GM18508 (cell line): ENCODE measurements at regions not wholly inside any gene's neighbourhood (a gene's known extent, or its start where the extent isn't known, plus 50 kb on each side); places are given as distances from the start of the nearest gene placed in this dataset.

Experiments used
- ATAC-seq: cut with Tn5 transposase; IDR thresholded peaks from one replicate; pipeline ENCODE4 v1.9.1; 2021; ENCODE audit warnings: moderate number of reproducible peaks; ENCODE audit not compliant: insufficient read depth, unreplicated experiment

DNA sequence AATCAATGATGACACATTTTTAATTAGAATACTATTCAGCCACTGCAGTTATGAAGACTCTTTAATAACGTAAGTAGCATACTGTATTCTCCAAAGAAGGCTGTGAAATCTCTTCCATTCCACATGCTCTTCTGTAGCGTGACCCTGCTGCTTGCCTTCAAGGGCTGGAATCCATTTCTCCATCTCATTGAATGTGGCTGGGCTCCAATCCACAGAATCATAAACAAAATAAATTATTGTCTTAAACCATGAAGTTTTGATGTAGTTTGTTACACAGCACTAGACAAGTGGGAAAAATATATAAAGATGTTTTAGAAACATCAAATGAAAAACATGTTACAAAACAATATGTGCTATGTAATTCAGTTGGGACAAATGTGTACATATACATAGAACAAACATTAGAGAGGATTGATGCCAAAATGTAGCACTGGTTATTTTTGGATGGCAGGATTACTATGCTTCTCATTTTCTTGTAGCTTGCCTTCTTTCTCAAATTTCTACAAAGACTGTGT is 410.8 kb upstream of the PODXL start:
- no peak for ATAC-seq

DNA sequence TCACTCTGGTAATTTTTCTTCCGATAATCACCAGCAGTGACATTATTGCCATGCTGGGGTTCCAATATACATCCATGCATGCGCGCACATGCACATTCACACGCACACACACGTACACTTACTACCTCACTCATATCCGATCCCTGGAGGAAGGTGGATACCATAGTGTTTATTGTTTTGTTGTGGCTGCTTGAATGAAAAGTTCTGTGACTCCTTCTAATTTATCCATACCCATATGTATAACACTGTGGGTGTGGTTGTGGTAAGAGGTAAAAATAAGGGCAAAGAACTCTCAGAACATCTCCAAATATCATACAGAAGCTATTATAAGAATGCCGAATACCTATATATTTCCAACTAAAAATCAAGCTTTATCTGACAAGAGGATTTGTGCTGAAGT is 407.8 kb upstream of the PODXL start:
- ATAC-seq, result no peak

DNA sequence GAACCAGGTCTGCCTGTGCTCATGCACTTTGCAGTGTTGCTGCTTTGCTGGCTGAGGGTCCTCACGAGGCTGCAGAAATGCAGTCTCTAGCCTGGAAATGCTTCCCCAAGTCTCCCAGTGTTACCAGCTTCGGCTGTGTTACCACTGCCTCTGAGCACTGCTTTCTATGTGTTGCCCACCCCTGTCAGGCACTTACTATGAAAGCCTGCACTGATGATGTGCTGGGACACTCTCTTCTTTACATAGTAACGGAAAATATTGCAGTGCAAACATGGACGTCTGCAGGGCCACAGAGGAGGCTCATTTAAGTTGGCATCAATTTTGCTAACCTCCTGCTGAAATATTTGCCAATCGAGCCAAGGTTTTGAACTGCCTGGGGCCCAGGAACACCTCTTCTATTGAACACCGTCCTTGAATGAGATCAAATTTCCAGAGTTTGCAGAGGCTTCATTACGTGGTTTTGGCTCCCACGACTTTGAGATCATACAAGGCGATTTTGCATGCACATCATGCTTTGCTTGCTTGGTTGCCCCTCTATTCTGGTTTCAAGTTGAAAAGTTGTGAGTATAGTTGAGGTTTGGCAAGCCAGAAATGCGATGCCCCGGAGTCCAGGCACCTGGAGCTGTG is 404.7 kb upstream of the PODXL start:
- no peak for ATAC-seq

DNA sequence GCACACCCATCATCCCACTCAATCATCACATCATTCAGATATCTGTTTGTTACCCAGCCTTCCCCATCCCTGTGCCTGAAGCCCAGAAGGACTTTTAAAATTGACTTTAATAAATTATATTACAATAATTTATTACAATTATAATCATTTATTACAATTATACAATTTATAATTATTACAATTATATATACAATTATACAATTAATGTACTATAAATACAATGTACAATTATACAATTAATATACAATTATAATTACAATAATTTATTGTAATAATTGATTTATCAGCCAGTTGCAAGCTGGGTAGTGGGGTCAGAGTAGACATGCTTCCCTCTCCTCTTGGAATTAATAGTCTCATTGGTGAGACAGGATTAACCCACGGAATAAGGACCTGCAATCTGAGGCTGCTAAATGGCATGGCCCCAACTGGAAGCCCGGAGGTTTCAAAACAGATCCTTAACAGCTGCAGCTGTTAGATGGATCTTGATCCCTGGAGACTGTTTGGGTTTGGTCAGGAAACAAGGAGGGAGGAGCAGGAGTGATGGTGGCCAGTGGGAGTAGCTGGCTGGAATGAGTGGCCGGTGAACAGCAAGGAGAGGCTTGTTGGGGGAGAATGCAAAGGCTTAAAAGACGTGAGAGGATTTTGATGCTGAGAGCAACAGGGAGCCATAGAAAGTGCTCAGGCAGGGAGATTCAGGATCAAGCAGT is 402.8 kb upstream of the PODXL start:
- ATAC-seq, result no peak

- ATAC-seq, result no peak
Observed at GRCh38 chr7:131957338-131958020, 401.1 kb upstream of the PODXL start.

- ATAC-seq, result no peak
Observed at GRCh38 chr7:131956864-131957263, 400.4 kb upstream of the PODXL start.

DNA sequence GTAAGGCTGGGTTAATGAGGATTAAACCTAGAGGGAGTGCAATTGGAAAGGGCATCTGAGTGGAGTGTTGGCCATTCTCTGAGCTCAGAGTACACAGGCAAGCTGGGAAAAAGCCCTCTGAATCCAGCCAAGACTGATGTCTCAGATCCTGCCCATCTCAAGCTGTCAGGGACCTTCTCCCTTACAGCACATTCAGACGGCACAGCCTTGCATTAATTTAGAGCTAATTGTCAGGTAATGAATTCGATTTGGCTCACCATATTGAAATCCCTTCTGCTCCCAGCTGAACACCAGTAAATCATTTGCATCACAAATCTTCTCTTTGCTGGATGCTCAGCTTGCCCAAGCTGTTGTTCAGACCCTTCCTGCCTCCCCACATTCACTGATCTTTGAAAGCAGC is 399.3 kb upstream of the PODXL start:
- ATAC-seq, result no peak

DNA sequence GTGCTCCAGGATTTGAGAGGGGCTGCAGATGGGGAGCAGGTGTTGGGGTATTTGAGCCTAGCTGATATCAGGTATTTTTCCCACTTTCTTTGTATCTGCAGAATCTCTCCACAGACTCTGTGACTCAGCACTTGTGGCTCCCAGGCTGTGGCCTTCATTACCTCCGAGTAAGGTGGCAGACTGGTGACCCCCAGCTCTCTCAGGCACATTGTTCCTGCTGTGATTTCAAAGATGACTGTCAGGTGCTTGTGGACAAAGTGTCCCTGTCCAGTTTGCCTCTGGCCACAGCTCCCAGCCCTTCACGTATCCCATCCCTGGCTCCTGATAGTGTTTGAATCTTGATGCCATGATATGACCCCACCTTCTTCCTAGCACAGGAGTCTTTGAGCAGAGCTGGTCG is 396.8 kb upstream of the PODXL start:
- ATAC-seq, result no peak

- no peak for ATAC-seq
Observed at GRCh38 chr7:131952365-131952764, 395.9 kb upstream of the PODXL start.

- no peak for ATAC-seq
Observed at GRCh38 chr7:131950758-131951157, 394.3 kb upstream of the PODXL start.

- no peak for ATAC-seq
Observed at GRCh38 chr7:131949659-131950058, 393.2 kb upstream of the PODXL start.

GRCh38 chr7:131948434-131949053 is 392.1 kb upstream of the PODXL start:
- no peak for ATAC-seq

DNA sequence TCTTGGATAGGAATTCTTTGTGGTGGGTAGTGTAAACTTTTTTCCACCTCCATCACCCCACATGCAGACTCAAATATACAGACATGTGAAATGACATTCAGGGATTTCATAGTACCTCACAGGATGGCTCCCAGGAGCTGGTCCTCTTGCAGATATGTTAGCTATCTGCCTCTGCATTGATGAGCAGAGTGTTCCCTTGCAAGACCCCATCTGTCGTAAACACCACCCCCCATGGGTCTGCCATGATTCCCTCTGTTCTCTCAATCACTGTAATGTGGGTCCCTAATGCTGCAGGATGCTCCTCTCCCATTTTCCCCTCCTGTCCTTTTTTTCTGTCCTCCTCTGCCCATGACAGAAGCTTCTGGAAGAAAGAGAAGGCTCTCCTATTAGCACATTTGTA is 391.2 kb upstream of the PODXL start:
- ATAC-seq, result no peak

DNA sequence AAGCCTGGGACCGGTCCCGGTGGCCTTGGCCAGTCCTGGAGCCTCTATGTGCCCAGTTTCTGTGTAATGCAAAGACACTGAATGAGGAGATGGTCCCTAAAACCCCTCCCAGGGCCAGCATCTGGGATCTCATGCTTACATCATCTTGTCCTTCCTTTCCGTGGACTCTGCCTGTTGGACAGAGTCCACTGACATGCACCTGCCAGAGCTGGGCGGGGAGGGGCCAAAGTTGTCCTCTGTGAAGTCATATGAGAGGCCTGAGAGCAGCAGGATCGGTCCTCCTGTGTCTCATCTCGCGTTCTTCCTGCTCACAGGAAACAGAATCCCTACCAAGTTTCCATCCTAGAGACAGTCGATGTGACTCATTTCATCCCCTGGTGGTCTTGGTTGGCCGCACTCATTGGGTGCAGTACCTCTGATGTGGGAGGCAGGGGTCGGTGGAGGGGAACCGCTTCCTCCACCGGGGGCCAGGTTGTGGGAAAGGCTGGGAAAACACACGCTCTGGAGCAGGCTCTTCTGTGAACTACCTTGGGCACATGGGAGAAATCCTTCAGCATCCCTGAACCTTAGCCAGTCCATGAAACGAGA is 389.6 kb upstream of the PODXL start:
- no peak for ATAC-seq

GRCh38 chr7:131945313-131945911 is 389.0 kb upstream of the PODXL start:
- ATAC-seq, result no peak

DNA sequence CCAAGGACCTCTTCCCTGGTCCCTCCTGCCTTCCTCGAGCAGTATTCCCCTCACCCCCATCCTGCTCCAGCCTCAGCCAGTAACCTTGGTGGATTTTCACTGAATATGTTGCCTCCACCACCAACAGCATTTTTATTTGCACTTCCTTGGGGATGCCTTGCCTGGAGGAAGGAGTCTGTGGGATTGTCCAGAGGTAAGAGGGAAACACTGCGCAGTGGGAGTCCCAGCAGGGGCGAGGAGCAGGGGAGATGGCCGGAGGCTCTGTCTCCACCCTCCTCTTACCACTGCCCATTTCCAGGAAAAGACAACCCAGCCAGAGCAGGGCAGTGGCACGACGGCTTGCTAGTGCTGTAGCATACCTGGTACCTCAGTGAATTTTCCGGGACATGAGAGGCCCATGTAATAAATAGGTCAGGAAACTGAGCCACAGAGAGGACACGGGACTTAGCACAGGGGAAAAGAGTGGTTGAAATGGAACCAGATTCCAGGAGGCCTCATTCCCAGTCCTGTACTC is 388.2 kb upstream of the PODXL start:
- ATAC-seq, result no peak

DNA sequence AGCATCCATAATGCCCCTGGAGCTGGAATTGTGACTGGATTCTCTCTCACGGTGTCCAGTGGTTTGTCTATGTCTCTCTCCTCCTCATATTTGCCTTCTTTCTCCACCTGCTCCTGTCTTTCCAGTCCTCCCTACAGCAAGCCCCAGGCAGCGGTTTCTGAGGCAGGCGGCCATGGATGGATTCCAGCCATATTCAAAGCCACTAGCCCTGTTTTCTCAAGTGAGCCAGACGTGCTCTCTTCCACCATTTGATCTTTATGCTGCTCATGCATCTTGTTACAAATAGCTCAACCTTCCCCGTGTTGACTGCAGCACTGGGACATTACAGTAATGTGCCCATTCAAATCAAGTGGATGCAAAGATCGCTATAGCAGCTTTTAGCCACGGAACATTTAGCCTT is 387.2 kb upstream of the PODXL start:
- no peak for ATAC-seq

DNA sequence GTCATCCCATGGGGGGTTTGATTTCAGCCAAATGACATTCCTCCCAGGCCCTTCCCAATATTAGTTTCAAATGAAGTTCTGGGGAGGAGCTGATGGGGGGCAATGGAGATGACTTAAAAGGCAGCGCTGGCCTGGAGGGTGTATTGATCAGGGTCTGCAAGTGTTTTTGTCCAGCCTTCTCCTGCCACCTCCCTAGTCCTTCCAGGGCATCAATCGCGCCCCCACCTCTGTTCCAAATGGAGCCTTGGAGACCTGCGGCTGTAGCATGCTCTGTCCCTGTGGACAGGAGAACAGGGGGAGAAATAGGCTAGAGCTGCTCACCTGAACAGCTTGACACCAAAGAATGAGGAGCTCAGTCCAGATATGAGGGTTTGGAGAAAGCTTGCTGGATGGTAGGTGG is 386.8 kb upstream of the PODXL start:
- ATAC-seq, result no peak

DNA sequence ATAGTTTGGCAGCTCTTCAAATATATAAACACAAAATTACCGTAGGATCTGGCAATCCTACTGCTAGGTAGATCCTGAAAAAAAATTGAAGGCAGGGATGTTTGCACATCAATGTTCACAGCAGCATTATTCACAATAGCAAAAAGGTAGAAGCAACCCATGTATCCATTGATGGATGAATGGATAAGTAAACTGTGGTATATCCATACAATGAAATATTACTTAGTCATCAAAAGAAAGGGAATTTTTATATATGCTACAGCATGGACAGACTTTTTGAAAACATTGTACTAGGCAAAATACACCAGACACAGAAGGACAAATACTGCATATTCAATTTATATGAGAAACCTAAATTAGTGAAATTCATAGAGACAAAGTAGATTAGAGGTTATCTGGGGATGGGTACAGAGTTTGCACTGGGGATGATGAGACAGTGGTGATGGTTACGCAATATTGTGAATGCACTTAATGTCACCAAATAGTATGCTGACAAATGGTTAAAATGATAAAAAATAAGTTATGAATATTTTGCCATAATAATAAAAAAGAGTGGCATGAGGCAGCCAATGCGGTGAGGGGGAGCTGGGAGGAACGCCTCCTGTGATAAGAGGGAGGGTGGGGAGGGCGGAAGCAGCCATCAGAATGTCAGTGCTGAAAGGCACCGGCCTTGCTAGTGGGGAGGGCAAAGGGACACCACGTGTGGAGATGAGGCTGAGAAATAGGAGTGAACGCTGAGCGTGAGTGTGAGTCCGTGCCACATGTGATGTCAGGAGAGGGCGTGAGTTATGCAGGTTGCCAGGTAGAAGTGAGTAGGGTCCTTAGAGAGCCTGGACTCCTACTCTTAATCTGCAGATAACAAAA is 386.1 kb upstream of the PODXL start:
- no peak for ATAC-seq
